PC-3 (cell line): ENCODE measurements at regions not wholly inside any gene's neighbourhood (a gene's known extent, or its start where the extent isn't known, plus 50 kb on each side); places are given as distances from the start of the nearest gene placed in this dataset.

ENCODE experiments used
- ATAC-seq: fragments of 200-7000 bp; cut with Tn5 transposase; 2 replicates; pipeline ENCODE4 v1.9.1; 2020; ENCODE audit warnings: mild to moderate bottlenecking, moderate library complexity
- BruUV-seq: library from RNA; stranded (reverse); fragments of 400-500 nt; replicated peaks from 2 replicates; lab custom pipeline; 2021; lab: Mats Ljungman, UMichigan
- CTCF ChIA-PET: fragments of 300-600 bp; sonication (Branson Sonifier 250); formaldehyde crosslinking; loops from one replicate; lab custom pipeline; 2022; ENCODE audit warnings: antibody characterized with exemption; lab: Charles Lee
- POLR2A ChIA-PET: fragments of 300-600 bp; sonication (Branson Sonifier 250); formaldehyde crosslinking; loops from one replicate; lab custom pipeline; 2022; ENCODE audit warnings: antibody characterized with exemption; ENCODE audit not compliant: unreplicated experiment; lab: Charles Lee
- DNase-seq: peaks from one replicate; pipeline ENCODE4 v3.0.0-alpha.2; 2015
- H2AFZ ChIP-seq: fragments of 300-600 bp; sonication (generic); 2 replicates; pipeline ENCODE4 v1.6.0; 2016; ENCODE audit warnings: antibody characterized with exemption, low read length
- H3F3A ChIP-seq: fragments of 300-600 bp; sonication (generic); one replicate; pipeline ENCODE4 v1.6.0; 2017; ENCODE audit warnings: antibody characterized with exemption, low read length, control low read depth, mild to moderate bottlenecking; ENCODE audit not compliant: unreplicated experiment
- H3K27ac ChIP-seq: fragments of 300-600 bp; sonication (generic); 2 replicates; pipeline ENCODE4 v1.5.1; 2016; ENCODE audit warnings: mild to moderate bottlenecking, low read length
- H3K27me3 ChIP-seq: fragments of 300-600 bp; sonication (generic); 2 replicates; pipeline ENCODE4 v1.6.1; 2016; ENCODE audit warnings: low read length, mixed read lengths
- H3K36me3 ChIP-seq: fragments of 300-600 bp; sonication (generic); 2 replicates; pipeline ENCODE4 v1.6.1; 2016; ENCODE audit warnings: low read depth, mixed run types, low read length, mixed read lengths
- H3K4me1 ChIP-seq: fragments of 300-600 bp; sonication (generic); 2 replicates; pipeline ENCODE4 v1.5.1; 2016; ENCODE audit warnings: low read length; ENCODE audit not compliant: insufficient read depth
- H3K4me2 ChIP-seq: fragments of 300-600 bp; sonication (generic); 2 replicates; pipeline ENCODE4 v1.6.0; 2016; ENCODE audit warnings: low read length
- H3K4me3 ChIP-seq: fragments of 300-600 bp; sonication (generic); 2 replicates; pipeline ENCODE4 v1.5.1; 2016; ENCODE audit warnings: mild to moderate bottlenecking, low read length, mixed read lengths
- H3K79me2 ChIP-seq: fragments of 300-600 bp; sonication (generic); 2 replicates; pipeline ENCODE4 v1.6.1; 2017; ENCODE audit warnings: low read length, mixed read lengths
- H3K9ac ChIP-seq: fragments of 300-600 bp; sonication (generic); 2 replicates; pipeline ENCODE4 v1.6.0; 2016; ENCODE audit warnings: mild to moderate bottlenecking, low read length
- H3K9me2 ChIP-seq: fragments of 300-600 bp; sonication (generic); replicated peaks from 2 replicates; pipeline ENCODE4 v1.6.1; 2016; ENCODE audit warnings: mixed run types, low read length, mixed read lengths
- H3K9me3 ChIP-seq: fragments of 300-600 bp; sonication (generic); 2 replicates; pipeline ENCODE4 v1.6.1; 2016; ENCODE audit warnings: low read length, mixed read lengths
- H4K20me1 ChIP-seq: fragments of 300-600 bp; sonication (generic); 2 replicates; pipeline ENCODE4 v1.6.1; 2016; ENCODE audit warnings: low read length, mixed read lengths
- CTCF ChIP-seq: fragments of 300-600 bp; sonication (generic); conservative IDR thresholded peaks from 2 replicates; pipeline ENCODE4 v1.5.1; 2017; ENCODE audit warnings: antibody characterized with exemption, low read depth, mild to moderate bottlenecking, low read length
- EZH2 ChIP-seq: fragments of 300-600 bp; sonication (generic); IDR thresholded peaks from one replicate; pipeline ENCODE4 v1.6.1; 2017; ENCODE audit warnings: antibody characterized with exemption, mild to moderate bottlenecking, low read length; ENCODE audit not compliant: unreplicated experiment
- EZH2phosphoT487 ChIP-seq: fragments of 300-600 bp; sonication (generic); IDR thresholded peaks from 2 replicates; pipeline ENCODE4 v1.6.1; 2018; ENCODE audit warnings: mild to moderate bottlenecking, antibody characterized with exemption, low read length, borderline replicate concordance
- intact Hi-C: fragments of 100-400 bp; cut with micrococcal nuclease; formaldehyde crosslinking; loops from 2 replicates; pipeline ENCODE4 v1.9.0; 2023

GRCh38 chr7:36066343-36066664, 86.8 kb upstream of the EEPD1 start:
- TF ChIP-seq EZH2 (no peak), CTCF (no peak), EZH2phosphoT487 (no peak)
- no TSS peak for BruUV-seq
- CTCF ChIA-PET = no interaction called here
- intact Hi-C loops = no loop called here
- no peaks in the 10 kb centered on the region for H3K4me1 ChIP-seq
- POLR2A ChIA-PET = no interaction called here
- H3K9me3 ChIP-seq = no peaks in the 10 kb centered on the region
- H3K79me2 ChIP-seq = no peaks in the 10 kb centered on the region
- H2AFZ ChIP-seq = no peak overlapping the region
- no peaks in the 10 kb centered on the region for H3K27me3 ChIP-seq
- no peak overlapping the region for H3K9ac ChIP-seq
- no peaks in the 10 kb centered on the region for H3F3A ChIP-seq
- no peak overlapping the region for H3K4me2 ChIP-seq
- DNase-seq = no peak
- ATAC-seq = no peak
- no peaks in the 10 kb centered on the region for H4K20me1 ChIP-seq
- no peaks in the 10 kb centered on the region for H3K9me2 ChIP-seq
- H3K27ac ChIP-seq = no peak overlapping the region
- H3K4me3 ChIP-seq = no peak overlapping the region
- no peaks in the 10 kb centered on the region for H3K36me3 ChIP-seq

- Histone ChIP-seq H3K79me2 (no peaks in the 10 kb centered on the region), H3K4me2 (no peak overlapping the region), H3K27ac (no peak overlapping the region), H3K4me3 (no peak overlapping the region), H3K27me3 (no peaks in the 10 kb centered on the region), H4K20me1 (no peaks in the 10 kb centered on the region), H3K36me3 (no peaks in the 10 kb centered on the region), H3K4me1 (no peaks in the 10 kb centered on the region), H3K9me2 (no peaks in the 10 kb centered on the region), H2AFZ (no peak overlapping the region), H3K9ac (no peak overlapping the region), H3K9me3 (no peaks in the 10 kb centered on the region), H3F3A (no peaks in the 10 kb centered on the region)
- ATAC-seq = no peak
- ChIA-PET CTCF (no interaction called here), POLR2A (no interaction called here)
- no peak for DNase-seq
- intact Hi-C loops = no loop called here
- no TSS peak for BruUV-seq
- TF ChIP-seq EZH2 (no peak), CTCF (no peak), EZH2phosphoT487 (no peak)
Observed at GRCh38 chr7:36070230-36070629, 82.8 kb upstream of the EEPD1 start.

- TF ChIP-seq EZH2phosphoT487 (no peak), CTCF (no peak), EZH2 (no peak)
- H3F3A ChIP-seq = no peaks in the 10 kb centered on the region
- BruUV-seq = no TSS peak
- no peak overlapping the region for H3K9ac ChIP-seq
- no peaks in the 10 kb centered on the region for H3K36me3 ChIP-seq
- ATAC-seq = no peak
- DNase-seq = no peak
- H3K4me1 ChIP-seq = no peaks in the 10 kb centered on the region
- ChIA-PET CTCF (no interaction called here), POLR2A (no interaction called here)
- intact Hi-C loops = no loop called here
- H3K27ac ChIP-seq = no peak overlapping the region
- no peak overlapping the region for H3K4me2 ChIP-seq
- H3K4me3 ChIP-seq = no peak overlapping the region
- no peaks in the 10 kb centered on the region for H3K79me2 ChIP-seq
- no peaks in the 10 kb centered on the region for H3K27me3 ChIP-seq
- no peaks in the 10 kb centered on the region for H3K9me2 ChIP-seq
- H3K9me3 ChIP-seq = no peaks in the 10 kb centered on the region
- no peak overlapping the region for H2AFZ ChIP-seq
- no peaks in the 10 kb centered on the region for H4K20me1 ChIP-seq
Observed at GRCh38 chr7:36071605-36072004, 81.4 kb upstream of the EEPD1 start.
